MCF 10A (cell line): ENCODE measurements at regions not wholly inside any gene's neighbourhood (a gene's known extent, or its start where the extent isn't known, plus 50 kb on each side); places are given as distances from the start of the nearest gene placed in this dataset.

ENCODE experiments used
- BruUV-seq: library from RNA; stranded (reverse); fragments of 400-500 nt; replicated peaks from 2 replicates; lab custom pipeline; 2021; lab: Mats Ljungman, UMichigan
- CTCF ChIA-PET: fragments of 300-600 bp; sonication (Branson Sonifier 250); formaldehyde crosslinking; extraction: SDS; loops from one replicate; lab custom pipeline; 2021; ENCODE audit warnings: antibody characterized with exemption, inconsistent platforms; lab: Yijun Ruan, JAX
- POLR2A ChIA-PET: fragments of 300-600, 350-650 bp; sonication (Branson Sonifier 250); formaldehyde crosslinking; extraction: SDS; loops from one replicate; lab custom pipeline; 2020; ENCODE audit warnings: antibody characterized with exemption, inconsistent platforms; lab: Yijun Ruan, JAX
- DNase-seq: peaks from one replicate; pipeline ENCODE4 v3.0.0-alpha.2; 2018; ENCODE audit not compliant: unreplicated experiment
- H3K27ac Mint-ChIP-seq: one replicate; pipeline ENCODE4 v1.8.0; 2022; ENCODE audit warnings: mild to moderate bottlenecking, low read depth, mixed read lengths; ENCODE audit not compliant: unreplicated experiment
- H3K27me3 Mint-ChIP-seq: one replicate; pipeline ENCODE4 v1.8.0; 2022; ENCODE audit warnings: mixed read lengths; ENCODE audit not compliant: insufficient read depth, unreplicated experiment
- H3K36me3 Mint-ChIP-seq: one replicate; pipeline ENCODE4 v1.8.0; 2022; ENCODE audit warnings: mild to moderate bottlenecking, moderate library complexity, mixed read lengths; ENCODE audit not compliant: insufficient read depth, unreplicated experiment
- H3K4me1 Mint-ChIP-seq: one replicate; pipeline ENCODE4 v1.8.0; 2022; ENCODE audit warnings: mixed read lengths; ENCODE audit not compliant: insufficient read depth, unreplicated experiment
- H3K4me3 Mint-ChIP-seq: one replicate; pipeline ENCODE4 v1.8.0; 2022; ENCODE audit warnings: mild to moderate bottlenecking, moderate library complexity, mixed read lengths; ENCODE audit not compliant: unreplicated experiment
- H3K9me3 Mint-ChIP-seq: one replicate; pipeline ENCODE4 v1.8.0; 2022; ENCODE audit warnings: mixed read lengths; ENCODE audit not compliant: unreplicated experiment
- CTCF ChIP-seq: fragments of 200-600 bp; IDR thresholded peaks from one replicate; pipeline ENCODE4 v1.8.0; 2022; ENCODE audit warnings: antibody characterized with exemption, mild to moderate bottlenecking; ENCODE audit not compliant: unreplicated experiment
- intact Hi-C: fragments of 100-400 bp; cut with micrococcal nuclease; formaldehyde crosslinking; loops from 2 replicates; pipeline ENCODE4 v1.14.1; 2022

GRCh38 chr4:45043911-45044310, 317.6 kb upstream of the GNPDA2 start:
- BruUV-seq, result no TSS peak
- CTCF ChIA-PET, result no interaction called here
- intact Hi-C loops, result no loop called here
- Mint-ChIP-seq H3K36me3 (peaks cover 6% of the 10 kb centered on the region), H3K27ac (no peak overlapping the region), H3K4me3 (no peak overlapping the region), H3K4me1 (no peaks in the 10 kb centered on the region), H3K9me3 (peaks cover 7% of the 10 kb centered on the region), H3K27me3 (no peaks in the 10 kb centered on the region)
- DNase-seq, result no peak
- no peak for TF ChIP-seq CTCF
- POLR2A ChIA-PET, result interaction anchor here (0.5 kb wide), 1 partner anchor 395 kb away, joined by 3 read pairs; no protein-coding TSS in a partner anchor

GRCh38 chr4:45036677-45037076, 310.3 kb upstream of the GNPDA2 start:
- no peaks in the 10 kb centered on the region for H3K27me3 Mint-ChIP-seq
- no peaks in the 10 kb centered on the region for H3K36me3 Mint-ChIP-seq
- CTCF ChIA-PET, result no interaction called here
- H3K9me3 Mint-ChIP-seq, result no peaks in the 10 kb centered on the region
- no peak for TF ChIP-seq CTCF
- peak; percentile 32 for DNase-seq
- no peaks in the 10 kb centered on the region for H3K4me1 Mint-ChIP-seq
- intact Hi-C loops, result no loop called here
- BruUV-seq, result no TSS peak
- no peak overlapping the region for H3K27ac Mint-ChIP-seq
- POLR2A ChIA-PET, result interaction anchor here (0.6 kb wide), 1 partner anchor 153 kb away, joined by 3 read pairs; no protein-coding TSS in a partner anchor
- H3K4me3 Mint-ChIP-seq, result no peak overlapping the region

GRCh38 chr4:45033676-45034419, 307.5 kb upstream of the GNPDA2 start:
- Mint-ChIP-seq H3K36me3 (no peaks in the 10 kb centered on the region), H3K4me3 (no peak overlapping the region), H3K4me1 (no peaks in the 10 kb centered on the region), H3K27me3 (no peaks in the 10 kb centered on the region), H3K9me3 (no peaks in the 10 kb centered on the region), H3K27ac (no peak overlapping the region)
- ChIA-PET CTCF (no interaction called here), POLR2A (no interaction called here)
- intact Hi-C loops, result no loop called here
- DNase-seq, result no peak
- BruUV-seq, result no TSS peak
- no peak for TF ChIP-seq CTCF

- H3K9me3 Mint-ChIP-seq, result no peaks in the 10 kb centered on the region
- POLR2A ChIA-PET, result no interaction called here
- H3K4me1 Mint-ChIP-seq, result no peaks in the 10 kb centered on the region
- no peak for TF ChIP-seq CTCF
- intact Hi-C loops, result no loop called here
- H3K36me3 Mint-ChIP-seq, result no peaks in the 10 kb centered on the region
- no peaks in the 10 kb centered on the region for H3K27me3 Mint-ChIP-seq
- no peak for DNase-seq
- CTCF ChIA-PET, result interaction anchor here (1.4 kb wide), 1 partner anchor 12 kb away, joined by 4 read pairs; no protein-coding TSS in a partner anchor
- no peak overlapping the region for H3K27ac Mint-ChIP-seq
- H3K4me3 Mint-ChIP-seq, result no peak overlapping the region
- no TSS peak for BruUV-seq
Observed at GRCh38 chr4:45030059-45030458, 303.7 kb upstream of the GNPDA2 start.
